A673 (cell line): ENCODE measurements at regions not wholly inside any gene's neighbourhood (a gene's known extent, or its start where the extent isn't known, plus 50 kb on each side); places are given as distances from the start of the nearest gene placed in this dataset.

Experiments used
- CTCF ChIP-seq: fragments of 300-800, 200-600 bp; sonication (generic); conservative IDR thresholded peaks from 2 replicates; pipeline ENCODE4 v1.5.1; 2017; ENCODE audit warnings: low read depth, mild to moderate bottlenecking, antibody characterized with exemption, low read length, moderate library complexity, mixed read lengths
- EZH2 ChIP-seq: fragments of 200-600 bp; sonication (generic); IDR thresholded peaks from 2 replicates; pipeline ENCODE4 v1.6.1; 2017; ENCODE audit warnings: borderline replicate concordance, low read depth, mild to moderate bottlenecking, mixed read lengths, antibody characterized with exemption, low read length; ENCODE audit not compliant: poor library complexity, severe bottlenecking

DNA sequence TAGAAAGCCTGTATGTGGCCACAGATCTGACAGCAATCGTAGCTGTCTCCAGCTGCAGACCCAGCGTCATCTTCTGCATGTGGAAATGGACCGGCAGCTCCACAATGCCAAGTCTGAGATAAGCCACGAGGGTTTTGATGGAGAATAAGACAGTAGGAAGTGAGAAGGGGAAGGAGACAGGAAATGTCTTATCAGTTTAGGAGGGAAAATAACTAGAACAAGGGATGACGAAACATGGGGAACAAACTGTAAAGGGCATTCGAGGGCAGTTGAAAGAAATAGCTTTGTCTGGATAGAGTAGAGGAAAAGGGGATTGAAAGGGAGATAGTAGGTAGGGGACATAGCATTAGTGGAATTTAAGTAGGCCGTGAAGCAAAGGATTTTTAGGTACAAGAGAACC, 74.0 kb upstream of the CTTNBP2NL start:
- TF ChIP-seq CTCF, result no peak
- no peak for TF ChIP-seq EZH2
